Endothelial cell of umbilical vein (primary cell): ENCODE measurements at regions not wholly inside any gene's neighbourhood (a gene's known extent, or its start where the extent isn't known, plus 50 kb on each side); places are given as distances from the start of the nearest gene placed in this dataset.

Source experiments
- BruUV-seq: library from RNA; stranded (reverse); fragments of 400-500 nt; replicated peaks from 2 replicates; lab custom pipeline; 2021; lab: Mats Ljungman, UMichigan
- CTCF ChIA-PET: fragments of 300-600, 350-600 bp; sonication (Branson Sonifier 250); formaldehyde crosslinking; loops from one replicate; lab custom pipeline; 2021; ENCODE audit warnings: antibody characterized with exemption, inconsistent platforms; lab: Charles Lee
- POLR2A ChIA-PET: fragments of 300-600, 350-600 bp; sonication (Branson Sonifier 250); formaldehyde crosslinking; loops from one replicate; lab custom pipeline; 2021; ENCODE audit warnings: antibody characterized with exemption, inconsistent platforms; lab: Charles Lee
- DNase-seq: peaks from one replicate; pipeline ENCODE4 v3.0.0-alpha.2; 2011; ENCODE audit warnings: low read depth, low spot score
- FAIRE-seq: peaks from 2 replicates; lab custom pipeline; 2011; peaks lifted over from hg19 to GRCh38; lab: Jason Lieb, UNC
- H2AFZ ChIP-seq: 2 replicates; pipeline ENCODE4 v1.6.0; 2012; ENCODE audit warnings: low read depth, low read length, control low read depth, inconsistent platforms
- H3K27ac ChIP-seq: 2 replicates; pipeline ENCODE4 v1.5.1; 2011; ENCODE audit warnings: low read depth, mild to moderate bottlenecking, control low read depth, low read length, moderate library complexity; ENCODE audit not compliant: insufficient read depth
- H3K27me3 ChIP-seq, 2 experiments: 2 replicates each; pipeline versions ENCODE4 v1.6.0 to v1.6.1; 2011; ENCODE audit warnings: low read length in 2 of 2, mixed read lengths in 1 of 2; ENCODE audit not compliant: control insufficient read depth in 2 of 2, insufficient read depth in 2 of 2
- H3K36me3 ChIP-seq, 2 experiments: 2 replicates in 1 of 2; 3 replicates in 1 of 2; pipeline ENCODE4 v1.5.1; 2011; ENCODE audit warnings: low read length in 2 of 2, mild to moderate bottlenecking in 1 of 2, moderate library complexity in 1 of 2; ENCODE audit not compliant: control insufficient read depth in 2 of 2, insufficient read depth in 2 of 2; ENCODE audit errors: extremely low read depth in 1 of 2
- H3K4me1 ChIP-seq: 3 replicates; pipeline ENCODE4 v1.5.1; 2011; ENCODE audit warnings: mild to moderate bottlenecking, low read length; ENCODE audit not compliant: control insufficient read depth, insufficient read depth; ENCODE audit errors: extremely low read depth
- H3K4me2 ChIP-seq: 2 replicates; pipeline ENCODE4 v1.6.1; 2011; ENCODE audit warnings: low read length, control low read depth, mixed read lengths; ENCODE audit not compliant: insufficient read depth
- H3K4me3 ChIP-seq, 3 experiments: fragments of 200-600 bp in 1 of 3; sonication (generic), shearing (Covaris generic) in 1 of 3; replicated peaks in 1 of 3; 2 replicates each; pipeline ENCODE4 v1.5.1; 2011 to 2016; ENCODE audit warnings: control low read depth in 3 of 3, low read length in 3 of 3, mild to moderate bottlenecking in 2 of 3, inconsistent platforms in 1 of 3, low read depth in 1 of 3, moderate library complexity in 1 of 3; ENCODE audit not compliant: insufficient read depth in 1 of 3
- H3K79me2 ChIP-seq: 2 replicates; pipeline ENCODE4 v1.6.0; 2012; ENCODE audit warnings: low read length, inconsistent platforms; ENCODE audit not compliant: control insufficient read depth, insufficient read depth
- H3K9ac ChIP-seq: replicated peaks from 2 replicates; pipeline ENCODE3; 2011; ENCODE audit warnings: low read length, control low read depth; ENCODE audit not compliant: insufficient read depth; ENCODE audit errors: extremely low read depth
- H3K9me1 ChIP-seq: replicated peaks from 3 replicates; pipeline ENCODE4 v1.6.0; 2011; ENCODE audit warnings: mild to moderate bottlenecking, low read length; ENCODE audit not compliant: control insufficient read depth, insufficient read depth; ENCODE audit errors: extremely low read depth
- H3K9me3 ChIP-seq: replicated peaks from 2 replicates; pipeline ENCODE4 v1.5.1; 2012; ENCODE audit warnings: low read length, inconsistent platforms; ENCODE audit not compliant: control insufficient read depth, insufficient read depth
- H4K20me1 ChIP-seq: replicated peaks from 2 replicates; pipeline ENCODE3; 2011; ENCODE audit warnings: mild to moderate bottlenecking, low read length; ENCODE audit not compliant: control insufficient read depth, insufficient read depth; ENCODE audit errors: extremely low read depth
- EZH2 ChIP-seq: IDR thresholded peaks from 2 replicates; pipeline ENCODE4 v1.6.1; 2012; ENCODE audit warnings: borderline replicate concordance, low read depth, mild to moderate bottlenecking, moderate library complexity, low read length, inconsistent platforms; ENCODE audit not compliant: severe bottlenecking
- FOS ChIP-seq: IDR thresholded peaks from 2 replicates; pipeline ENCODE4 v1.6.1; 2011; ENCODE audit warnings: mild to moderate bottlenecking, low read length, moderate library complexity, borderline replicate concordance; ENCODE audit not compliant: insufficient read depth
- GATA2 ChIP-seq: IDR thresholded peaks from 2 replicates; pipeline ENCODE4 v1.7.0; 2011; ENCODE audit warnings: low read depth, mild to moderate bottlenecking, moderate library complexity, mixed read lengths, low read length; ENCODE audit not compliant: insufficient read length, insufficient read depth
- JUN ChIP-seq: IDR thresholded peaks from 2 replicates; pipeline ENCODE4 v1.6.1; 2011; ENCODE audit warnings: borderline replicate concordance, low read depth; ENCODE audit not compliant: insufficient read length, insufficient read depth
- MYC ChIP-seq: IDR thresholded peaks from one replicate; pipeline ENCODE4 v1.6.1; 2011; ENCODE audit warnings: mild to moderate bottlenecking, low read depth, low read length
- POLR2A ChIP-seq: IDR thresholded peaks from 2 replicates; pipeline ENCODE4 v1.6.1; 2012; ENCODE audit warnings: low read depth, mild to moderate bottlenecking, control low read depth, low read length
- POLR2AphosphoS5 ChIP-seq: IDR thresholded peaks from 2 replicates; pipeline ENCODE4 v1.6.1; 2012; ENCODE audit warnings: low read depth, mild to moderate bottlenecking, control low read depth, low read length, moderate library complexity; ENCODE audit not compliant: insufficient read depth
- dilution Hi-C: fragments of 300-500 bp; cut with MboI; formaldehyde crosslinking; loops from one replicate; pipeline ENCODE4 v1.15.0; 2019; ENCODE audit warnings: low sequenced_read_pairs; ENCODE audit not compliant: extremely low pct_ligation_motif_present
- intact Hi-C: fragments of 100-400 bp; cut with micrococcal nuclease; formaldehyde crosslinking; loops from one replicate; pipeline ENCODE4 v1.10.0; 2022
- TF ChIP-seq, protein P1 (sequence below), 2 donors: IDR thresholded peaks; 1 replicate in 1 of 2; 2 replicates in 1 of 2; pipeline ENCODE4 v1.5.1; 2011; ENCODE audit warnings: low read length in 2 of 2, mild to moderate bottlenecking in 2 of 2, moderate library complexity in 2 of 2, control low read depth in 1 of 2, inconsistent platforms in 1 of 2, low read depth in 1 of 2; ENCODE audit not compliant: insufficient read depth in 1 of 2; ENCODE audit errors: extremely low read depth in 1 of 2
- TF ChIP-seq, protein P2 (sequence below): IDR thresholded peaks from 2 replicates; pipeline ENCODE4 v1.6.1; 2011; ENCODE audit not compliant: insufficient read depth, insufficient read length

DNA sequence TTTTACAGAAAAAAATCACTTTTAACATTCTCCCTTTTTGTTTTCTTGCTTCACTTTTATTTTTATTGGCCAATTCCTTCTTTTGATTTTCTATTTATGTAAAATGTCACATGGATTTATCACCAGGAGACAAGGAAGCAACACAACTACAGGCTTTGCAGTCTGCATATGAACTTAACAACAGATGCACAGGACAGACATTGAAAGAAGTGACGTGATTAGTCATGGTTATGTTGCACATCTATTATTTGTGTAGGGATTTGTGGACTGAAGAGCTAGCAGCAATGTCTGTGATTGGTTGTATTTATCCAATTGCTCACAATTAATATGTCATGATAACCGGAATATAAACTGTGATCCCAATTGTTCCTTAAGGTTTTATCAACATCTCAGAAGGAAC is 147.8 kb upstream of the KLF3 start:
- no TSS peak for BruUV-seq
- Histone ChIP-seq H3K36me3 (no peaks in the 10 kb centered on the region), H3K9me1 (no peaks in the 10 kb centered on the region), H3K9me3 (no peaks in the 10 kb centered on the region), H2AFZ (no peak overlapping the region), H3K9ac (no peak overlapping the region), H4K20me1 (no peaks in the 10 kb centered on the region), H3K79me2 (no peaks in the 10 kb centered on the region), H3K4me3 (no peak overlapping the region), H3K4me1 (no peaks in the 10 kb centered on the region), H3K4me2 (no peak overlapping the region), H3K27me3 (peaks cover 7 to 9% of the 10 kb centered on the region in 2 experiments), H3K27ac (no peak overlapping the region)
- POLR2A ChIA-PET = no interaction called here
- TF ChIP-seq MYC (no peak), POLR2A (no peak), FOS (no peak), JUN (no peak)
- intact Hi-C loops (no loop called here), dilution Hi-C loops (no loop called here)
- no peak for FAIRE-seq
- CTCF ChIA-PET = no interaction called here
- DNase-seq = no peak

DNA sequence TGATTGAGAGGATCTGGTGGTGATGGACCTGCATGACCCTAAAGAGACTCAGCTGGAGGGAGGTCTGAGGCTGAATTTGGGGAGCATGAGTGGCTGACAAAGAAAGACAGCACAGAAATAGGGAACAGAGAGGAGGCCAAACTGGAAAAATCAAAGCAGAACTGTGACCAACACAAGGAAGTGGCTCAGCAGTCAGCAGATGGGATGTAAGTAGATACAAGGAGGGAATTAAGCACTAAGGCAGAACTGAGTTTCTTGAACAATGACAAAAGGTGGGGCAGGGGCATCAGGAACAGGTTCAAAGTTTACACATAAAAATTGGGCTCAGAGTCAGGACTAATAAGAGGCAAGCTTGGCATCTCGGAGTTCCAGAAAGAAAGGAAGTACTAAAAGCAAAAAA is 144.3 kb upstream of the KLF3 start:
- no peaks in the 10 kb centered on the region for H3K9me1 ChIP-seq
- intact Hi-C loops (no loop called here), dilution Hi-C loops (no loop called here)
- POLR2A ChIA-PET = no interaction called here
- no peak overlapping the region for H2AFZ ChIP-seq
- H3K36me3 ChIP-seq = no peaks in the 10 kb centered on the region
- FAIRE-seq = no peak
- no TSS peak for BruUV-seq
- H3K4me3 ChIP-seq = no peak overlapping the region
- no peaks in the 10 kb centered on the region for H4K20me1 ChIP-seq
- H3K27me3 ChIP-seq = peaks cover 2 to 7% of the 10 kb centered on the region in 2 experiments
- TF ChIP-seq MYC (no peak), POLR2A (no peak), EZH2 (no peak), FOS (no peak), POLR2AphosphoS5 (no peak), GATA2 (no peak), JUN (no peak)
- TF ChIP-seq, protein P1, sequence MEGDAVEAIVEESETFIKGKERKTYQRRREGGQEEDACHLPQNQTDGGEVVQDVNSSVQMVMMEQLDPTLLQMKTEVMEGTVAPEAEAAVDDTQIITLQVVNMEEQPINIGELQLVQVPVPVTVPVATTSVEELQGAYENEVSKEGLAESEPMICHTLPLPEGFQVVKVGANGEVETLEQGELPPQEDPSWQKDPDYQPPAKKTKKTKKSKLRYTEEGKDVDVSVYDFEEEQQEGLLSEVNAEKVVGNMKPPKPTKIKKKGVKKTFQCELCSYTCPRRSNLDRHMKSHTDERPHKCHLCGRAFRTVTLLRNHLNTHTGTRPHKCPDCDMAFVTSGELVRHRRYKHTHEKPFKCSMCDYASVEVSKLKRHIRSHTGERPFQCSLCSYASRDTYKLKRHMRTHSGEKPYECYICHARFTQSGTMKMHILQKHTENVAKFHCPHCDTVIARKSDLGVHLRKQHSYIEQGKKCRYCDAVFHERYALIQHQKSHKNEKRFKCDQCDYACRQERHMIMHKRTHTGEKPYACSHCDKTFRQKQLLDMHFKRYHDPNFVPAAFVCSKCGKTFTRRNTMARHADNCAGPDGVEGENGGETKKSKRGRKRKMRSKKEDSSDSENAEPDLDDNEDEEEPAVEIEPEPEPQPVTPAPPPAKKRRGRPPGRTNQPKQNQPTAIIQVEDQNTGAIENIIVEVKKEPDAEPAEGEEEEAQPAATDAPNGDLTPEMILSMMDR (IDR thresholded peaks at IDR 0.05; ENCODE audit: extremely low read depth in 1 of 2, insufficient read depth in 1 of 2, low read depth in 1 of 2, low read length in 2 of 2) = no peak
- TF ChIP-seq, protein P2, sequence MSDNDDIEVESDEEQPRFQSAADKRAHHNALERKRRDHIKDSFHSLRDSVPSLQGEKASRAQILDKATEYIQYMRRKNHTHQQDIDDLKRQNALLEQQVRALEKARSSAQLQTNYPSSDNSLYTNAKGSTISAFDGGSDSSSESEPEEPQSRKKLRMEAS = no peak
- no peak for DNase-seq
- no peaks in the 10 kb centered on the region for H3K9me3 ChIP-seq
- H3K9ac ChIP-seq = no peak overlapping the region
- no peaks in the 10 kb centered on the region for H3K79me2 ChIP-seq
- no peak overlapping the region for H3K27ac ChIP-seq
- H3K4me2 ChIP-seq = no peak overlapping the region
- CTCF ChIA-PET = no interaction called here
- H3K4me1 ChIP-seq = no peaks in the 10 kb centered on the region
